ENCODE measurements at regions not wholly inside any gene's neighbourhood (a gene's known extent, or its start where the extent isn't known, plus 50 kb on each side); places are given as distances from the start of the nearest gene placed in this dataset.

DNA sequence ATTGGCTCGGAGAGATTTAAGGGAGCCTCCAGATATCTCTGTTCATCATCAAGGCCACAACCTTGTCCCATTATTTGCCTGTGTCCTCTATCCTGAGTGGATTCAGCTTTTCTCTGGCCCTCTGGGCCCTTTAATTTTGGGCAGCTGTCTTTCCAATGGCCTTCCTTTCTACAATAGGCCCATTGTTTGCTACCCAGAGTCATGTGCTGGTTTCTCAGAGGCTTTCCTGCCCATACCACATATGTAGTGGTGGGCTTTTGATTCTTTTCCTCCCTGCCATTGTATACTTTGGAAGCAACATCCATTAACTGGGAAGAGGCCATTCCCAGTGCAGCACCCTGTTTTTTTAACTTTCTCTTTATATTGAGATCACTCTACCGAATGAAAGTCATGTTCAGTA is 233.9 kb upstream of the SGCD start:
- H3K36me3 ChIP-seq = no peaks in the 10 kb centered on the region
- TF ChIP-seq POLR2AphosphoS5 (IDR thresholded peaks at IDR 0.05) (no peak), POLR2A (IDR thresholded peaks at IDR 0.05) (no peak)
- TF ChIP-seq, protein P1, sequence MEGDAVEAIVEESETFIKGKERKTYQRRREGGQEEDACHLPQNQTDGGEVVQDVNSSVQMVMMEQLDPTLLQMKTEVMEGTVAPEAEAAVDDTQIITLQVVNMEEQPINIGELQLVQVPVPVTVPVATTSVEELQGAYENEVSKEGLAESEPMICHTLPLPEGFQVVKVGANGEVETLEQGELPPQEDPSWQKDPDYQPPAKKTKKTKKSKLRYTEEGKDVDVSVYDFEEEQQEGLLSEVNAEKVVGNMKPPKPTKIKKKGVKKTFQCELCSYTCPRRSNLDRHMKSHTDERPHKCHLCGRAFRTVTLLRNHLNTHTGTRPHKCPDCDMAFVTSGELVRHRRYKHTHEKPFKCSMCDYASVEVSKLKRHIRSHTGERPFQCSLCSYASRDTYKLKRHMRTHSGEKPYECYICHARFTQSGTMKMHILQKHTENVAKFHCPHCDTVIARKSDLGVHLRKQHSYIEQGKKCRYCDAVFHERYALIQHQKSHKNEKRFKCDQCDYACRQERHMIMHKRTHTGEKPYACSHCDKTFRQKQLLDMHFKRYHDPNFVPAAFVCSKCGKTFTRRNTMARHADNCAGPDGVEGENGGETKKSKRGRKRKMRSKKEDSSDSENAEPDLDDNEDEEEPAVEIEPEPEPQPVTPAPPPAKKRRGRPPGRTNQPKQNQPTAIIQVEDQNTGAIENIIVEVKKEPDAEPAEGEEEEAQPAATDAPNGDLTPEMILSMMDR (IDR thresholded peaks at IDR 0.05 in 8 of 11, conservative IDR thresholded peaks at IDR 0.05 in 3 of 11) = no peak
- H3K4me1 ChIP-seq = no peaks in the 10 kb centered on the region
- H3K27ac ChIP-seq = no peak overlapping the region
- no peaks in the 10 kb centered on the region for H3K27me3 ChIP-seq (replicated peaks in 1 of 7)
- DNase-seq = no peak
- H3K9me3 ChIP-seq = peaks cover 0 to 37% (median 32%) of the 10 kb centered on the region in 8 donors
- H3K4me3 ChIP-seq = no peak overlapping the region
- 77 to 93% (median 83%) methylated on average over 2 of the region's 2 CpGs for WGBS, 5 donors
- intact Hi-C loops (cut with DNase I; ENCODE audit: low total_unique reads) = no loop called here

DNA sequence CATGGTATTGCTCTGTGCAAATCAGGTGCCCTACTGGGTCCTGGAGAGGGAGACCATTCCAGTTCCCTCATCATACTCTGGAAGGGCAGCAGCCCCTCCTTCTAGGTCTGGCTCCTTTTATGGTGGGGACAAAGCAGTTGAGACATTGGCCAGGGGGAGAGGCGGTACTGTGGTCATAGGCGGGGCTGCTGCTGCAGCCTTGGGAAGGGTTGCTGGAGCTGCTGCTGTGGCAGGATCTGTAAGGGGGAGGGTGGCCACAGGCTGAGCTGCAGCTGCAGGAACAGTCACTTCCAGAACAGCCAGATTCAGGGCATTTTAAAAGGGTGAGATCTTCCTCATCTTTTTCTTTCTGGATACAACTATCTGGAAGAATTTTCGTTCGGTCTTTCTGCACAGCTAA is 233.0 kb upstream of the SGCD start:
- no peak for TF ChIP-seq POLR2A (IDR thresholded peaks at IDR 0.05)
- TF ChIP-seq, protein P1 (IDR thresholded peaks at IDR 0.05 in 8 of 11, conservative IDR thresholded peaks at IDR 0.05 in 3 of 11) = no peak
- TF ChIP-seq POLR2AphosphoS5 (IDR thresholded peaks at IDR 0.05) = no peak
- intact Hi-C loops (cut with DNase I; ENCODE audit: low total_unique reads) = no loop called here
- peaks cover 0 to 32% (median 30%) of the 10 kb centered on the region in 8 donors for H3K9me3 ChIP-seq
- no peak for DNase-seq
- H3K27ac ChIP-seq = no peak overlapping the region
- H3K27me3 ChIP-seq (replicated peaks in 1 of 7) = no peaks in the 10 kb centered on the region
- no peaks in the 10 kb centered on the region for H3K4me1 ChIP-seq
- 68 to 85% (median 77%) methylated on average over 4 of the region's 4 CpGs for WGBS, 5 donors
- H3K36me3 ChIP-seq = no peaks in the 10 kb centered on the region
- H3K4me3 ChIP-seq = no peak overlapping the region

GRCh38 chr5:156095709-156096241 is 231.2 kb upstream of the SGCD start:
- DNase-seq = no peak
- TF ChIP-seq POLR2AphosphoS5 (IDR thresholded peaks at IDR 0.05) (no peak), POLR2A (IDR thresholded peaks at IDR 0.05) (no peak)
- TF ChIP-seq, protein P1 (IDR thresholded peaks at IDR 0.05 in 8 of 11, conservative IDR thresholded peaks at IDR 0.05 in 3 of 11) = no peak
- Histone ChIP-seq H3K27ac (no peak overlapping the region), H3K27me3 (replicated peaks in 1 of 7) (no peaks in the 10 kb centered on the region), H3K36me3 (no peaks in the 10 kb centered on the region), H3K4me3 (no peak overlapping the region), H3K9me3 (peaks cover 0 to 15% (median 12%) of the 10 kb centered on the region in 8 donors), H3K4me1 (no peaks in the 10 kb centered on the region)
- 81 to 87% (median 85%) methylated on average over 3 of the region's 3 CpGs for WGBS, 5 donors
- intact Hi-C loops (cut with DNase I; ENCODE audit: low total_unique reads) = no loop called here

DNA sequence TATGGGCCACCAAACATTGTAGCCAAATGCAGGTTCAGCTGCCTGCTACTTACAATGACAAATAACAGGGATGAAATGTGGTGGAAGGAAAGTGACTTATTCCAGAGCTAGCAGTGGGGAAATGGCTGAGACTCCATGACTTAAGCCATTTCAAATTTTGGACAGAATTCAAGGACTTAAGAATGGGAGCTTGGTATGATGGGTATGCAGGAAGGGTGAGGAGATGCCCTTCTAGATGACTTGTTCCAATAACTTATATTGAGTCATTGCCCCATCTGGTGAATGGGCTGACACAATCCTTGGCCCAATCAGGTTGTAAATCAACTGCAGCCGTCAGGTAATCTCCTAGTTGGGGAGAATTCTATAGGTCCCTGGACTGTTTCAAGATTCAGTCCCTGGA is 230.7 kb upstream of the SGCD start:
- no peak for DNase-seq
- WGBS, 5 donors = 76 to 92% (median 88%) methylated on average over 1 of the region's 1 CpG

More for the DNA sequence above, 230.7 kb upstream of the SGCD start:
- H3K36me3 ChIP-seq = no peaks in the 10 kb centered on the region
- H3K27me3 ChIP-seq (replicated peaks in 1 of 7) = no peaks in the 10 kb centered on the region
- H3K4me1 ChIP-seq = no peaks in the 10 kb centered on the region
- intact Hi-C loops (cut with DNase I; ENCODE audit: low total_unique reads) = no loop called here
- TF ChIP-seq, protein P1 (IDR thresholded peaks at IDR 0.05 in 8 of 11, conservative IDR thresholded peaks at IDR 0.05 in 3 of 11) = no peak
- TF ChIP-seq POLR2A (IDR thresholded peaks at IDR 0.05) (no peak), POLR2AphosphoS5 (IDR thresholded peaks at IDR 0.05) (no peak)
- H3K9me3 ChIP-seq = peaks cover 0 to 10% (median 7%) of the 10 kb centered on the region in 8 donors
- no peak overlapping the region for H3K4me3 ChIP-seq
- H3K27ac ChIP-seq = no peak overlapping the region

All from spleen (tissue), 11 donors.